ENCODE measurements at regions not wholly inside any gene's neighbourhood (a gene's known extent, or its start where the extent isn't known, plus 50 kb on each side); places are given as distances from the start of the nearest gene placed in this dataset.

DNA sequence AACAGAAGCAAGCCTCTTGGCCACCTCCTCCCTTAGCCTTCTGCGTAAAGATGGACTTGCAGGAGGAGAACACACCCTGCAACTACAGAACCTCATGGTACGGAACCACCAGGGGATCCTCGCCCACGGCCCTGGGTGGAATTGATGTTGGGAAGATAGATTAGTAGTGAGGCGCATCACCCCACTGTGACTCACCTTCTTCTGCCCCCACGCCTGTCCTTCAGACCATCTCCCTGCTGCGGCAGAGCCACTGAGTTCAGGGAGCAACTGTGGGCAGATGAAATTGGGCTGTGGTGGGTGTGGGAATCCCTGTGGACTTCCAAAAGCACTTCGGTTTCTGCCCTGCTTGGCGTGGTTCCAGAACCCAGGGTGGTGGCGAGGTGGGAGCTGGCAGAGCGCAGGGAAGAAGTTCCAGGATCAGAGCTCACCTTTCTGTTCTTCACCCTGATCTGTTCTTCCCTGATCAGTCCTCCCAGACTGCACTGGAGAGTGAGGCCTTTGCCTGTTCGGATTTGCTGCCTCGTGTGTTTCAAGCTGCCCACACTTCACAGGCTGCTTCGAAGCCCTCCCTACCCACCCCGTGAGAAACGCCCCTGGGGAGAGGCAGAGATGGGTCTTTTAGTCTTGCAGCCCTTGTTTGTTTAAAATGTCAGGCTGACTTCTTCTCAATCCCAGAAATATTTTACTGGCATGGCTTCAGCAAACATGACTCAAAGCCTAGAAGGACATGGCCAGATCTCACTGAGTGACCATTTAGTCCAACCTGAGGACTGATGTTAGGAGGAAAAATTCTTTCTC, 92.8 kb upstream of the MLN start:
- no peak overlapping the region for H3K4me3 ChIP-seq (replicated peaks in 1 of 2; ENCODE audit: low read depth in 1 of 2, low read length in 2 of 2)
- no peaks in the 10 kb centered on the region for H3K36me3 ChIP-seq (ENCODE audit: control insufficient read depth in 1 of 2, insufficient read depth in 2 of 2, low read length in 2 of 2)
- ChIA-PET CTCF (no interaction called here), POLR2A (no interaction called here), RAD21 (ENCODE audit: low non-redundant PET in 1 of 2, low total read pairs in 2 of 2, uncharacterized antibody in 2 of 2, unreplicated experiment in 2 of 2) (no interaction called here)
- H3K9me3 ChIP-seq (ENCODE audit: control insufficient read depth in 1 of 2, insufficient read depth in 1 of 2, low read depth in 1 of 2, low read length in 2 of 2) = no peaks in the 10 kb centered on the region
- no peak for TF ChIP-seq TCF7L2 (IDR thresholded peaks at IDR 0.05; ENCODE audit: borderline replicate concordance, extremely low read depth, insufficient read depth, insufficient read length)
- no peaks in the 10 kb centered on the region for H4K20me1 ChIP-seq (ENCODE audit: insufficient read depth)
- H2AFZ ChIP-seq (ENCODE audit: low read depth, low read length, poor library complexity, severe bottlenecking) = no peak overlapping the region
- no peaks in the 10 kb centered on the region for H3K9me2 ChIP-seq (ENCODE audit: insufficient read depth)
- H3K27ac ChIP-seq (ENCODE audit: low read depth, low read length) = no peak overlapping the region
- no peaks in the 10 kb centered on the region for H3K79me2 ChIP-seq (ENCODE audit: insufficient read depth, low read length)
- intact Hi-C loops (cut with micrococcal nuclease) = no loop called here
- no peak overlapping the region for H3K4me2 ChIP-seq (ENCODE audit: low read length)
- DNase-seq (ENCODE audit: low read depth, low spot score) (no peak), ATAC-seq (no peak)
- BruUV-seq (replicated peaks) = no TSS peak
- no peak overlapping the region for H3K9ac ChIP-seq (ENCODE audit: low read length)
- H3K27me3 ChIP-seq (ENCODE audit: insufficient read depth, low read length) = no peaks in the 10 kb centered on the region
- peaks cover 0 to 5% of the 10 kb centered on the region in 2 experiments; a peak in 1 of 4 replicates for H3K4me1 ChIP-seq (ENCODE audit: control insufficient read depth in 1 of 2, insufficient read depth in 2 of 2, low read length in 2 of 2)

DNA sequence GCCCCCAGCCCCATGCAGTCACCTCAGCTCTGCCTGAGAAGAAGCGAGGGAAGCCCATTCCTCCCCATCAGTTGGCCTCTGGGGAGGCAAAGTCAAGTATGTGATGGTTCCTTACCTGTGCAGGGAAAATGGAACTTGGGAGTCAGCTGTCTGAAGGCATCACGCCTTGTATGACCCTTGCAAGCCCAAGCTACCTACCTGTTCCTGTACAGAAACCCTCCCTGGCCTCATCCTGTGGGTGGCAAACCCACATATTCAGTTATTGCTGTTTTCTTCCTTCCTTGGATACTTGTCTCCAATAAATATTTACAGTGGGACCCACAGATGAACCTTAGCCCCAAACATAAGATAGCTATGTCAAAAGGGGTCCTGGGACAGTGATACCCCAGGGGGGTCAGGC, 92.2 kb upstream of the MLN start:
- Histone ChIP-seq H4K20me1 (ENCODE audit: insufficient read depth) (no peaks in the 10 kb centered on the region), H2AFZ (ENCODE audit: low read depth, low read length, poor library complexity, severe bottlenecking) (no peak overlapping the region), H3K27me3 (ENCODE audit: insufficient read depth, low read length) (no peaks in the 10 kb centered on the region), H3K27ac (ENCODE audit: low read depth, low read length) (no peak overlapping the region), H3K4me2 (ENCODE audit: low read length) (no peak overlapping the region), H3K4me1 (ENCODE audit: control insufficient read depth in 1 of 2, insufficient read depth in 2 of 2, low read length in 2 of 2) (peaks cover 0 to 5% of the 10 kb centered on the region in 2 experiments; a peak in 1 of 4 replicates), H3K9me2 (ENCODE audit: insufficient read depth) (no peaks in the 10 kb centered on the region), H3K9ac (ENCODE audit: low read length) (no peak overlapping the region), H3K4me3 (replicated peaks in 1 of 2; ENCODE audit: low read depth in 1 of 2, low read length in 2 of 2) (no peak overlapping the region), H3K36me3 (ENCODE audit: control insufficient read depth in 1 of 2, insufficient read depth in 2 of 2, low read length in 2 of 2) (no peaks in the 10 kb centered on the region), H3K9me3 (ENCODE audit: control insufficient read depth in 1 of 2, insufficient read depth in 1 of 2, low read depth in 1 of 2, low read length in 2 of 2) (no peaks in the 10 kb centered on the region), H3K79me2 (ENCODE audit: insufficient read depth, low read length) (no peaks in the 10 kb centered on the region)
- RAD21 ChIA-PET (ENCODE audit: low non-redundant PET in 1 of 2, low total read pairs in 2 of 2, uncharacterized antibody in 2 of 2, unreplicated experiment in 2 of 2) = no interaction called here
- DNase-seq (ENCODE audit: low read depth, low spot score) = no peak
- no TSS peak for BruUV-seq (replicated peaks)
- POLR2A ChIA-PET = no interaction called here
- intact Hi-C loops (cut with micrococcal nuclease) = no loop called here
- TF ChIP-seq FOSL1 (IDR thresholded peaks at IDR 0.05; ENCODE audit: low read depth) (no peak), EZH2 (IDR thresholded peaks at IDR 0.05) (no peak), ZFX (IDR thresholded peaks at IDR 0.05) (no peak), SIN3A (IDR thresholded peaks at IDR 0.05; ENCODE audit: low read depth) (no peak), CBX3 (IDR thresholded peaks at IDR 0.05; ENCODE audit: low read depth) (no peak), ZNF274 (IDR thresholded peaks at IDR 0.05; ENCODE audit: low read depth, low read length) (no peak)
- CTCF ChIA-PET = no interaction called here
- no peak for ATAC-seq

Data from HCT116 (cell line).